Thymus (tissue), 11 donors: ENCODE measurements at regions not wholly inside any gene's neighbourhood (a gene's known extent, or its start where the extent isn't known, plus 50 kb on each side); places are given as distances from the start of the nearest gene placed in this dataset.

Experiments
- DNase-seq, 9 donors: peaks; one replicate each; pipeline ENCODE4 v3.0.0-alpha.2; 2013; ENCODE audit warnings: low spot score in 9 of 9, low read depth in 6 of 9, missing footprints in 1 of 9
- H3K27ac ChIP-seq, 2 donors: one replicate each; pipeline ENCODE4 v1.5.1; 2013; ENCODE audit warnings: control low read depth in 1 of 2, low read depth in 1 of 2, low read length in 1 of 2, mild to moderate bottlenecking in 1 of 2, moderate library complexity in 1 of 2
- H3K27me3 ChIP-seq, 2 donors: one replicate each; pipeline ENCODE4 v1.5.1; 2013; ENCODE audit warnings: low read length in 1 of 2; ENCODE audit not compliant: control insufficient read depth in 2 of 2, insufficient read depth in 1 of 2
- H3K36me3 ChIP-seq, 2 donors: one replicate each; pipeline ENCODE4 v1.5.1; 2013; ENCODE audit warnings: low read length in 1 of 2, mild to moderate bottlenecking in 1 of 2, moderate library complexity in 1 of 2; ENCODE audit not compliant: control insufficient read depth in 2 of 2, insufficient read depth in 2 of 2
- H3K4me1 ChIP-seq, 2 donors: one replicate each; pipeline ENCODE4 v1.5.1; 2013; ENCODE audit warnings: low read length in 2 of 2; ENCODE audit not compliant: control insufficient read depth in 2 of 2, insufficient read depth in 2 of 2
- H3K4me3 ChIP-seq, 2 donors: one replicate each; pipeline ENCODE4 v1.5.1; 2013; ENCODE audit warnings: low read length in 2 of 2, control low read depth in 1 of 2, mild to moderate bottlenecking in 1 of 2
- H3K9me3 ChIP-seq, 2 donors: one replicate each; pipeline ENCODE4 v1.5.1; 2013; ENCODE audit warnings: low read length in 1 of 2, mild to moderate bottlenecking in 1 of 2; ENCODE audit not compliant: control insufficient read depth in 2 of 2, insufficient read depth in 1 of 2
- WGBS: extraction: QIAGEN DNeasy Blood & Tissue Kit; methylation state at CpG from one replicate; pipeline ENCODE4 v1.1.7; 2013; 5-methylcytosine and 5-hydroxymethylcytosine counted together
- donor health status: healthy.

- H3K4me3 ChIP-seq: no peak overlapping the region
- no peaks in the 10 kb centered on the region for H3K36me3 ChIP-seq
- no peaks in the 10 kb centered on the region for H3K4me1 ChIP-seq
- no peak overlapping the region for H3K27ac ChIP-seq
- no peaks in the 10 kb centered on the region for H3K9me3 ChIP-seq
- DNase-seq: no peak
- WGBS: 94% methylated on average over 1 of the region's 1 CpG
- no peaks in the 10 kb centered on the region for H3K27me3 ChIP-seq
Observed at GRCh38 chr6:147141711-147142308, 62.4 kb upstream of the STXBP5 start.

- Histone ChIP-seq H3K4me1 (no peaks in the 10 kb centered on the region), H3K27ac (no peak overlapping the region), H3K4me3 (no peak overlapping the region), H3K36me3 (no peaks in the 10 kb centered on the region), H3K27me3 (no peaks in the 10 kb centered on the region), H3K9me3 (no peaks in the 10 kb centered on the region)
- DNase-seq: no peak
- 91% methylated on average over 3 of the region's 3 CpGs for WGBS
Observed at GRCh38 chr6:147142684-147143245, 61.5 kb upstream of the STXBP5 start.

DNA sequence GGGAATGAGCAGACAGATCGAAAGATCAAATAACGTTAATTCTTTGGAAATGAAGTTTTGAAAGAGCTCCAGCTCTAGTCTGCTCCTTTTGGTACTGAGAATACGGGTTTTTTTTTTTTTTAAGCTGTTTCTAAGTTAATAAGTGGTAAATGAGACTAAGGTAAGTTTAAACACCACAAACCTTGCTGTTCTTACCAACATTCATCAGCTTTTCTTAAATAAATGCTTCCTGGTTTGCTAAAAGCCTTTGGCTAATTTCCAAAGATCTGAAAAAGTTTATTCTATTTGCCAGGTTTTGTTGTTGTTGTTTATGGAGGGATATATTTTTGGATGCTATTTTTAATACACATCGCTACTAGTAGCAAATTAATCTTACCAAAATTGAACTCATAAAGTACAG lies 55.1 kb upstream of the STXBP5 start:
- 96% methylated on average over 4 of the region's 4 CpGs for WGBS
- no peaks in the 10 kb centered on the region for H3K27me3 ChIP-seq
- no peaks in the 10 kb centered on the region for H3K9me3 ChIP-seq
- H3K36me3 ChIP-seq: no peaks in the 10 kb centered on the region
- H3K27ac ChIP-seq: no peak overlapping the region
- no peaks in the 10 kb centered on the region for H3K4me1 ChIP-seq
- H3K4me3 ChIP-seq: no peak overlapping the region
- no peak for DNase-seq

DNA sequence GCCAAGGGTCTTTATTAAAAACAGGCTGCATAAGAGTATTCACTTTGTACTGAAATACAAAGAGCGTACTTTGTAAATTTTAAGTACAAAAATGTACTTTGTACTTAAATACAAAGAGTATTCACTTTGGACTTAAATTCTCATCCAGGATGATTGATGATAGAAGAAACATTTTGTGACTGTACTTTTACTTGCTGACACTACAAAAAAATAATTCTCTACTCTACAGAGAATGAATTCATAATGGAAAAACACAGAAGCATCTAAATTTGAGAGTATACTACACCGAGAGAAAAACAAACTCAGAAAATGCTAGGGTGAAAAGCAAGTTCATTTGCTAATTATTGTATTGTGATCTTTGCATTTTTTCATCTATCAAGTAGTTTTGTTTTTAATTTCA lies 54.4 kb upstream of the STXBP5 start:
- H3K27ac ChIP-seq: no peak overlapping the region

DNA sequence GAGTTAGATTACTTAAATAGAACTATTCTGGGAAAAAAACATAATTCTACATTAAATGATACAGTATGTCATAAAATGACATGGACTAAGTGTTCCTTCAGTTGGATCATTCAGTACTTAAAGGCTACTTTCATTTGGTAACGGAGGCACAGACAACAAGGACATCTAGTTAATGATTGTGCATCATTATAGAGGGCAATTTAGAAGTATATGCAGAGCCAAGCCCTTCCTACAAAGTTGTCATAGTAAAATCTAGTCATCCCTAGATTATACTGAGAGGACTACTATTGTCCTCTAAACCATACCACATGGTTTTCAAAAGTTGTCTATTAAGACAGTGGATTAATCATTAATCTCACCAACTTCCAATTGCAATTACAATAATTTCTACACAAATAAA lies 53.9 kb upstream of the STXBP5 start:
- Histone ChIP-seq H3K4me3 (no peak overlapping the region), H3K27ac (no peak overlapping the region), H3K9me3 (no peaks in the 10 kb centered on the region), H3K36me3 (no peaks in the 10 kb centered on the region), H3K27me3 (no peaks in the 10 kb centered on the region), H3K4me1 (no peaks in the 10 kb centered on the region)
- no peak for DNase-seq
- WGBS: 96% methylated on average over 1 of the region's 1 CpG

More for the DNA sequence above, 54.4 kb upstream of the STXBP5 start:
- H3K4me1 ChIP-seq: no peaks in the 10 kb centered on the region
- H3K9me3 ChIP-seq: no peaks in the 10 kb centered on the region
- no peaks in the 10 kb centered on the region for H3K27me3 ChIP-seq
- no peak for DNase-seq
- no peak overlapping the region for H3K4me3 ChIP-seq
- no peaks in the 10 kb centered on the region for H3K36me3 ChIP-seq
- WGBS: 98% methylated on average over 2 of the region's 2 CpGs
